ENCODE measurements at regions not wholly inside any gene's neighbourhood (a gene's known extent, or its start where the extent isn't known, plus 50 kb on each side); places are given as distances from the start of the nearest gene placed in this dataset.

DNA sequence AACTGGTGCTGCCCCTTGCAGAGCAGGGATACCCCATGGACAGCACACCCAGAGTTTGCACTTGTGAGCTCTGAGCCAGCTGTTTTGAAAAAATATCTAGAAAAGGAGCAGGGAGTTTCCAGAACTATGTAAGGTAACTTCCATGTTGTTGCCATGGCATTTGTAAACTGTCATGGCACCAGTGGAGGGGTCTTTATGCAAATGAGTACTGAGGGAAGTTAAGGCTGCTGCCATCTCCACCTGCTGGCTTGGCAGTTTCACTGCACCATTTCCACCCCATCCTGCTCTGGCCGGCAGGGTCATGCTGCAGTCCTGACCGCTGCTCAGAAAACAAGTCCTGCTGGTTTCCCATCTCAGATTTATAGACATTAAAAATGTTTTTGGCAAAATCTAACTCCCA is 52.3 kb upstream of the SNTG2 start:
- no peak overlapping the region for H3K9ac ChIP-seq (ENCODE audit: low read depth in 1 of 3, low read length in 3 of 3)
- no peak overlapping the region for H3K4me3 ChIP-seq (ENCODE audit: low read length in 3 of 3)
- peaks cover 2 to 3% (median 3%) of the 10 kb centered on the region in 3 donors for H3K9me3 ChIP-seq (ENCODE audit: control insufficient read depth in 3 of 3, low read length in 3 of 3)
- H3K4me1 ChIP-seq (ENCODE audit: control insufficient read depth in 3 of 3, insufficient read depth in 3 of 3, low read length in 3 of 3): no peaks in the 10 kb centered on the region
- H3K27me3 ChIP-seq (ENCODE audit: control insufficient read depth in 3 of 3, insufficient read depth in 3 of 3, low read length in 3 of 3): peaks cover 0 to under 1% (median 0%) of the 10 kb centered on the region in 3 donors
- H3K36me3 ChIP-seq (ENCODE audit: control insufficient read depth in 3 of 3, insufficient read depth in 3 of 3, low read length in 3 of 3): no peaks in the 10 kb centered on the region
- no peak overlapping the region for H3K27ac ChIP-seq (ENCODE audit: low read depth, low read length)

DNA sequence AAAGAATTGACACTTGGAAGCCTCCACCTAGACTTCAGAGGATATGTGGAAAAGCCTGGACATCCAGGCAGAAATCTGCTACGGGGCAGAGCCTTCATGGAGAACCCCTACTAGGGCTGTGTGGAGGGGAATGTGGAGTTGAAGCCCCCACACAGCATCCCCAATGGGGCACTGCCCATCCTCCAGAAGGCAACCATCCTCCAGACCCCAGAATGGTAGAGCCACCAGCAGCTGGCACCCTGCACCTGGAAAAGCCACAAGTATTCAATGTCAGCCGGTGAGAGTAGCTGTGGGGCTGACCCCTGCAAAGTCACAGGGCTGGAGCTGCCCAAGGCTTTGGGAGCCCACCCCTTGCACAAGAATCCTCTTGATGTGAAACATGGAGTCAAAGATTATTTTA is 53.6 kb upstream of the SNTG2 start:
- H3K9me3 ChIP-seq (ENCODE audit: control insufficient read depth in 3 of 3, low read length in 3 of 3): peaks cover 2 to 3% (median 3%) of the 10 kb centered on the region in 3 donors
- no peaks in the 10 kb centered on the region for H3K4me1 ChIP-seq (ENCODE audit: control insufficient read depth in 3 of 3, insufficient read depth in 3 of 3, low read length in 3 of 3)
- H3K36me3 ChIP-seq (ENCODE audit: control insufficient read depth in 3 of 3, insufficient read depth in 3 of 3, low read length in 3 of 3): no peaks in the 10 kb centered on the region
- H3K9ac ChIP-seq (ENCODE audit: low read depth in 1 of 3, low read length in 3 of 3): no peak overlapping the region
- H3K27me3 ChIP-seq (ENCODE audit: control insufficient read depth in 3 of 3, insufficient read depth in 3 of 3, low read length in 3 of 3): peaks cover 0 to 10% (median 6%) of the 10 kb centered on the region in 3 donors
- H3K4me3 ChIP-seq (ENCODE audit: low read length in 3 of 3): no peak overlapping the region
- no peak overlapping the region for H3K27ac ChIP-seq (ENCODE audit: low read depth, low read length)

DNA sequence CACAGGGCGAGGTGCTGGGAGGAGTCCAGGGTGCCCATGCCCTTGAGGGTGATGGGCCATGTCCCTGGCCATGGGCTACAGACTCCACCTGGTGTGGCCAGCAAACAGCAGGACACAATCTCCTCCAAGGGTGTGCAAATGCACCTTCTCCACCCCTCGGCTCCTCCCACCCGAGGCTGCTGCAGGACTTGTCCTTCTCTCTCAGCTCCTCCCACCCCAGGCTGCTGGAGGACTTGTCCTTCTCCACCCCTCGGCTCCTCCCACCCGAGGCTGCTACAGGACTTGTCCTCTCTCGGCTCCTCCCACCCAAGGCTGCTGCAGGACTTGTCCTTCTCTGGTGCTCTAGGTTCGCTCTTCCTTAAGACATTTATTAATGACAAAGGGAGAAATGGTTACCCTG is 57.3 kb upstream of the SNTG2 start:
- H3K27me3 ChIP-seq (ENCODE audit: control insufficient read depth in 3 of 3, insufficient read depth in 3 of 3, low read length in 3 of 3): peaks cover 0 to 18% (median 6%) of the 10 kb centered on the region in 3 donors
- H3K4me3 ChIP-seq (ENCODE audit: low read length in 3 of 3): no peak overlapping the region
- no peaks in the 10 kb centered on the region for H3K4me1 ChIP-seq (ENCODE audit: control insufficient read depth in 3 of 3, insufficient read depth in 3 of 3, low read length in 3 of 3)
- H3K9ac ChIP-seq (ENCODE audit: low read depth in 1 of 3, low read length in 3 of 3): no peak overlapping the region
- peaks cover 0 to 3% (median 2%) of the 10 kb centered on the region in 3 donors for H3K9me3 ChIP-seq (ENCODE audit: control insufficient read depth in 3 of 3, low read length in 3 of 3)
- H3K27ac ChIP-seq (ENCODE audit: low read depth, low read length): no peak overlapping the region
- no peaks in the 10 kb centered on the region for H3K36me3 ChIP-seq (ENCODE audit: control insufficient read depth in 3 of 3, insufficient read depth in 3 of 3, low read length in 3 of 3)

DNA sequence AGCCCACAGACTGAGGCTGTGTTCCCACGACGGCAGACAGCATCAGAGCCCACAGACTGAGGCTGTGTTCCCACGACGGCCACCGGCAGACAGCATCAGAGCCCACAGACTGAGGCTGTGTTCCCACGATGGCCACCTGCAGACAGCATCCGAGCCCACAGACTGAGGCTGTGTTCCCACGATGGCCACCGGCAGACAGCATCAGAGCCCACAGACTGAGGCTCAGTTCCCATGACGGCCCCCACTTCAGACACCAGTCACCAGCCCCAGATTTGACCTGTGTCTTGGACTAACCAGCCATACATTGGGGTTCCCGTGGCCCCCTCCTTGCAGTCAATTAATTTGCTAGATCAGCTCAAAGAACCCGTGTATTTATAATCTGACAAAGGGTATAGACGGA is 57.8 kb upstream of the SNTG2 start:
- Histone ChIP-seq H3K4me1 (ENCODE audit: control insufficient read depth in 3 of 3, insufficient read depth in 3 of 3, low read length in 3 of 3) (no peaks in the 10 kb centered on the region), H3K9ac (ENCODE audit: low read depth in 1 of 3, low read length in 3 of 3) (no peak overlapping the region), H3K27ac (ENCODE audit: low read depth, low read length) (no peak overlapping the region), H3K27me3 (ENCODE audit: control insufficient read depth in 3 of 3, insufficient read depth in 3 of 3, low read length in 3 of 3) (peaks cover 0 to 23% (median 6%) of the 10 kb centered on the region in 3 donors), H3K36me3 (ENCODE audit: control insufficient read depth in 3 of 3, insufficient read depth in 3 of 3, low read length in 3 of 3) (no peaks in the 10 kb centered on the region), H3K4me3 (ENCODE audit: low read length in 3 of 3) (no peak overlapping the region), H3K9me3 (ENCODE audit: control insufficient read depth in 3 of 3, low read length in 3 of 3) (peaks cover 0 to 3% (median 2%) of the 10 kb centered on the region in 3 donors)

DNA sequence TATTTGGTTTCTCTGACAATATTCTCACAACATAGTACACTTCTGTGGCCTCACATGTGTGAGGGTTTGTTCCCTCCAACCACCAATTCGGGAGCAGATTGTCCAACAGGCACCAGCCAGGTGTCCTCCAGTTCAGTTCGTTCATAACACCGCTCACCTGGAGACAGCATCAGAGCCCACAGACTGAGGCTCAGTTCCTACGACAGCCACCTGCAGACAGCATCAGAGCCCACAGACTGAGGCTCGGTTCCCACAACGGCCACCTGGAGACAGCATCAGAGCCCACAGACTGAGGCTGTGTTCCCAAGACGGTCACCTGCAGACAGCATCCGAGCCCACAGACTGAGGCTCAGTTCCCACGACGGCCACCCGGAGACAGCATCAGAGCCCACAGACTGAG is 58.2 kb upstream of the SNTG2 start:
- H3K9me3 ChIP-seq (ENCODE audit: control insufficient read depth in 3 of 3, low read length in 3 of 3): peaks cover 0 to 3% (median 2%) of the 10 kb centered on the region in 3 donors
- no peak overlapping the region for H3K27ac ChIP-seq (ENCODE audit: low read depth, low read length)
- H3K4me3 ChIP-seq (ENCODE audit: low read length in 3 of 3): no peak overlapping the region
- no peaks in the 10 kb centered on the region for H3K36me3 ChIP-seq (ENCODE audit: control insufficient read depth in 3 of 3, insufficient read depth in 3 of 3, low read length in 3 of 3)
- no peak overlapping the region for H3K9ac ChIP-seq (ENCODE audit: low read depth in 1 of 3, low read length in 3 of 3)
- H3K27me3 ChIP-seq (ENCODE audit: control insufficient read depth in 3 of 3, insufficient read depth in 3 of 3, low read length in 3 of 3): peaks cover 0 to 26% (median 10%) of the 10 kb centered on the region in 3 donors
- H3K4me1 ChIP-seq (ENCODE audit: control insufficient read depth in 3 of 3, insufficient read depth in 3 of 3, low read length in 3 of 3): no peaks in the 10 kb centered on the region

DNA sequence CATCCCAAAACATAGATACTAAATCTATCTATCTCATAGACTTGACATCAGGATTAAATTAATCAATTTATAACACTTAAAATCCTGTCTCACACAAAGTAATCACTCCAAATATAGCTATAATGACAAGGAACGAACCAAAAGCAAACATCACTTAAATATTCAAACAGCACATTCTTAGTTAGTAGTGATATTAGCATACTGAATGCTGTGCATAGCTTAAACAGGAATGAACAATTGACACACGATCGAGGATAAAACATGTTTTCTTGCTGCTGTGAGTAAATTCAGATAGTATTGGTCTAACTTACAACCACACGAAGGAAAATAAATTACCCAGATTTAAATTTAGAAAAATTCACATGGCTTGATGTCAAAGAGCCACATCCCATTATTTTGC is 58.9 kb upstream of the SNTG2 start:
- H3K36me3 ChIP-seq (ENCODE audit: control insufficient read depth in 3 of 3, insufficient read depth in 3 of 3, low read length in 3 of 3): no peaks in the 10 kb centered on the region
- H3K27me3 ChIP-seq (ENCODE audit: control insufficient read depth in 3 of 3, insufficient read depth in 3 of 3, low read length in 3 of 3): peaks cover 0 to 26% (median 10%) of the 10 kb centered on the region in 3 donors
- no peak overlapping the region for H3K27ac ChIP-seq (ENCODE audit: low read depth, low read length)
- H3K4me1 ChIP-seq (ENCODE audit: control insufficient read depth in 3 of 3, insufficient read depth in 3 of 3, low read length in 3 of 3): no peaks in the 10 kb centered on the region
- no peak overlapping the region for H3K9ac ChIP-seq (ENCODE audit: low read depth in 1 of 3, low read length in 3 of 3)
- H3K9me3 ChIP-seq (ENCODE audit: control insufficient read depth in 3 of 3, low read length in 3 of 3): peaks cover 0 to 2% (median under 1%) of the 10 kb centered on the region in 3 donors
- H3K4me3 ChIP-seq (ENCODE audit: low read length in 3 of 3): no peak overlapping the region

DNA sequence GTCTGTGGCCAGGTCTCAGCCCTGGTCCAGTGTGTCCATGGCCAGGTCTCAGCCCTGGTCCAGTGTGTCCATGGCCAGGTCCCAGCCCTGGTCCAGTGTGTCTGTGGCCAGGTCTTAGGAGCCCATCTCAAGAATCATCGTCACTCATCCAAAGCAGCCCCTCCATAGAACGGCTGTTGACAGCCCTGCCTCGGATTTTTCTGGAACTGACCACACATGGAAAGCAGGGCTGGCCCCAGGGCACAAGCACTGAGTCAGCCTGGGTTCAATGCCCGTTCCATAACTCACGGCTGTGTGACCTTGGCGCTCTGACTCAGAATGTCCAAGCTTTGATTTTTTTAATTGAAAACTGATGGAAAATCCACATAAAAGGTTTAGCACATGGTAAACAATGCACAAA is 59.9 kb upstream of the SNTG2 start:
- Histone ChIP-seq H3K4me1 (ENCODE audit: control insufficient read depth in 3 of 3, insufficient read depth in 3 of 3, low read length in 3 of 3) (no peaks in the 10 kb centered on the region), H3K27me3 (ENCODE audit: control insufficient read depth in 3 of 3, insufficient read depth in 3 of 3, low read length in 3 of 3) (peaks cover 0 to 34% (median 10%) of the 10 kb centered on the region in 3 donors), H3K9me3 (ENCODE audit: control insufficient read depth in 3 of 3, low read length in 3 of 3) (no peaks in the 10 kb centered on the region), H3K27ac (ENCODE audit: low read depth, low read length) (no peak overlapping the region), H3K36me3 (ENCODE audit: control insufficient read depth in 3 of 3, insufficient read depth in 3 of 3, low read length in 3 of 3) (no peaks in the 10 kb centered on the region), H3K9ac (ENCODE audit: low read depth in 1 of 3, low read length in 3 of 3) (no peak overlapping the region), H3K4me3 (ENCODE audit: low read length in 3 of 3) (no peak overlapping the region)

DNA sequence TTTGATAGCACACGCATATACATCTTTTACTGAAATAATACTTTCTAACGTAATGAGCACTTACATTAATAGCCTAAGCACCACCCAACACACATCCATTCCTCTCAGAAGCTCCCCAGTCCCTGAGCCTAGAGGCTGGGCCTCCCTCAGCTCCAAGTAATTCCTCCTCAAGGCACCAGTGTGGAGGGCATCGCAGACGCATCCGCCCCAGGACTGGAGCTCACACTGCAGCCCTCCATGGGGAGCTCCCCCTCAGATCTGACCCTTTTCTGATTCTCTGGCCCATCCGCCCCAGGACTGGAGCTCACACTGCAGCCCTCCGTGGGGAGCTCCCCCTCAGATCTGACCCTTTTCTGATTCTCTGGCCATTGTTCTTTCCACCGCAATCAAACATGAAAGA is 60.4 kb upstream of the SNTG2 start:
- H3K36me3 ChIP-seq (ENCODE audit: control insufficient read depth in 3 of 3, insufficient read depth in 3 of 3, low read length in 3 of 3): no peaks in the 10 kb centered on the region
- no peaks in the 10 kb centered on the region for H3K9me3 ChIP-seq (ENCODE audit: control insufficient read depth in 3 of 3, low read length in 3 of 3)
- no peak overlapping the region for H3K9ac ChIP-seq (ENCODE audit: low read depth in 1 of 3, low read length in 3 of 3)
- no peak overlapping the region for H3K27ac ChIP-seq (ENCODE audit: low read depth, low read length)
- peaks cover 0 to 36% (median 10%) of the 10 kb centered on the region in 3 donors for H3K27me3 ChIP-seq (ENCODE audit: control insufficient read depth in 3 of 3, insufficient read depth in 3 of 3, low read length in 3 of 3)
- H3K4me1 ChIP-seq (ENCODE audit: control insufficient read depth in 3 of 3, insufficient read depth in 3 of 3, low read length in 3 of 3): no peaks in the 10 kb centered on the region
- H3K4me3 ChIP-seq (ENCODE audit: low read length in 3 of 3): no peak overlapping the region

DNA sequence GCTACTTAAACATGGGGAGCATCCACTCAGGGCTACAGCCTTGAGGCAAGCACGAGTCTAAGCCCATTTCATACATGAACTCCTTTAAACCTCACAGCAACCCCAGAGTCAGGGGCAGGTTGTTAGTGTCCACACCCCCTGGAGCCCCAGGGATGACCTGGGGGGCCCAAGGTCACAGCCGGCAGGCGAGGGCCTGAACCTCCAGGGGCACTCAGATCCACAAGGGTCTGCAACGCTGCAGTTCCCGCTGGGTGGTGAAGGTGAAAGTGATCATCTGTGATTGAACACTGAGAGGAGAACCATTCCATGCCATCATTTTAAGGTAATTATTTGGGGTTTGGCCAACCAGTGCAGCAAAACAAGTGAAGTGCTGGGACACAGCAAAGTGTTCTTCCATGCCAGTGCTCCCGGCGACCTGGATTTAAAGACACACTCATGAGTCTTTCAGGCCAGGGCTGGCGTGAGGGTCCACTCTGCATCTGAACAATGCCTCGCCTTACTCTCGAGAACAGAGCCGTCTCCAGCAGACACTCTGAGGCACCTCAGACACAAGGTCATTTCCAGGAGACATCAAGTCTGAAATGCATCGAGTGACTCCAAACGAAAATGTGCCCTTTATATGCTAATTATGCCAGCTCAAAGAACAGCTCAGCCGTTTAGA is 61.6 kb upstream of the SNTG2 start:
- peaks cover 2 to 43% (median 18%) of the 10 kb centered on the region in 3 donors for H3K27me3 ChIP-seq (ENCODE audit: control insufficient read depth in 3 of 3, insufficient read depth in 3 of 3, low read length in 3 of 3)
- H3K36me3 ChIP-seq (ENCODE audit: control insufficient read depth in 3 of 3, insufficient read depth in 3 of 3, low read length in 3 of 3): no peaks in the 10 kb centered on the region

DNA sequence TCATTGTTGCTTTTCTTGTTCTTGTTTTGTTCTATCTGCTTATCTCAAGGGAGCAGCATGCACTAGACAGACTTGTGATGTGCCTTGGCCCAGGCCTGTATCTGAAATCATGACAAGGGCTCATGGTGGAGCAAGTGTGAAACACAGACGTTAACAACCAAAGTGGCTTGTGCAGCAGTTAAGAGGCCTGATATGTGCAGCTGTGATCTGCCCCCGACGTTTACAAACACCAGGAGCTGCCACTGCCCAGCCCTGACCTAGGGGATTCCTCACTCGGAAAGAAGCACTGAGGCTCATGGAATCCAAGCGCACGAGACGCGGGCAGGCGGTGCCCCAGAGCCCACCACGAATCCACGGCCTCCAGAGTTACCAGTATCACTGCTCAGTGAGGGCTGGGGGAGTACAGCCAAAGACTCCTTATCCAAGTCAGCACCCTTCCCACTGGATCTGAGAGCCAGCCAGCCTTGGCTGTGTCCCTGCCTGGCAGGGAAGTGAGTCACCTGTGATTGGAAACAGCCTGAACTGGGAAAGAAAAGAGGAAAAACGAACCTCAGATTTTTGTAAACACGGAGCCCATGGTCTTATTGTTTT is 62.3 kb upstream of the SNTG2 start:
- H3K27me3 ChIP-seq (ENCODE audit: control insufficient read depth in 3 of 3, insufficient read depth in 3 of 3, low read length in 3 of 3): peaks cover 10 to 50% (median 24%) of the 10 kb centered on the region in 3 donors
- no peak overlapping the region for H3K4me3 ChIP-seq (ENCODE audit: low read length in 3 of 3)
- H3K9me3 ChIP-seq (ENCODE audit: control insufficient read depth in 3 of 3, low read length in 3 of 3): no peaks in the 10 kb centered on the region
- H3K4me1 ChIP-seq (ENCODE audit: control insufficient read depth in 3 of 3, insufficient read depth in 3 of 3, low read length in 3 of 3): peaks cover 0 to 5% (median 2%) of the 10 kb centered on the region in 3 donors
- H3K27ac ChIP-seq (ENCODE audit: low read depth, low read length): no peak overlapping the region
- H3K9ac ChIP-seq (ENCODE audit: low read depth in 1 of 3, low read length in 3 of 3): no peak overlapping the region
- H3K36me3 ChIP-seq (ENCODE audit: control insufficient read depth in 3 of 3, insufficient read depth in 3 of 3, low read length in 3 of 3): no peaks in the 10 kb centered on the region

More for the DNA sequence above, 61.6 kb upstream of the SNTG2 start:
- Histone ChIP-seq H3K4me1 (ENCODE audit: control insufficient read depth in 3 of 3, insufficient read depth in 3 of 3, low read length in 3 of 3) (no peaks in the 10 kb centered on the region), H3K4me3 (ENCODE audit: low read length in 3 of 3) (no peak overlapping the region), H3K9ac (ENCODE audit: low read depth in 1 of 3, low read length in 3 of 3) (no peak overlapping the region), H3K9me3 (ENCODE audit: control insufficient read depth in 3 of 3, low read length in 3 of 3) (no peaks in the 10 kb centered on the region), H3K27ac (ENCODE audit: low read depth, low read length) (no peak overlapping the region)
